Cerebellar cortex (tissue), 1 donor: ENCODE measurements at regions not wholly inside any gene's neighbourhood (a gene's known extent, or its start where the extent isn't known, plus 50 kb on each side); places are given as distances from the start of the nearest gene placed in this dataset.
"Not testable (repeated sequence)": the region's sequence is repeated elsewhere in the genome, so short reads cannot be mapped to it uniquely, and the experiment has no call there.

Experiments
- DNase-seq: peaks from one replicate; pipeline ENCODE4 v3.0.0-alpha.2; 2015; ENCODE audit warnings: low spot score

DNA sequence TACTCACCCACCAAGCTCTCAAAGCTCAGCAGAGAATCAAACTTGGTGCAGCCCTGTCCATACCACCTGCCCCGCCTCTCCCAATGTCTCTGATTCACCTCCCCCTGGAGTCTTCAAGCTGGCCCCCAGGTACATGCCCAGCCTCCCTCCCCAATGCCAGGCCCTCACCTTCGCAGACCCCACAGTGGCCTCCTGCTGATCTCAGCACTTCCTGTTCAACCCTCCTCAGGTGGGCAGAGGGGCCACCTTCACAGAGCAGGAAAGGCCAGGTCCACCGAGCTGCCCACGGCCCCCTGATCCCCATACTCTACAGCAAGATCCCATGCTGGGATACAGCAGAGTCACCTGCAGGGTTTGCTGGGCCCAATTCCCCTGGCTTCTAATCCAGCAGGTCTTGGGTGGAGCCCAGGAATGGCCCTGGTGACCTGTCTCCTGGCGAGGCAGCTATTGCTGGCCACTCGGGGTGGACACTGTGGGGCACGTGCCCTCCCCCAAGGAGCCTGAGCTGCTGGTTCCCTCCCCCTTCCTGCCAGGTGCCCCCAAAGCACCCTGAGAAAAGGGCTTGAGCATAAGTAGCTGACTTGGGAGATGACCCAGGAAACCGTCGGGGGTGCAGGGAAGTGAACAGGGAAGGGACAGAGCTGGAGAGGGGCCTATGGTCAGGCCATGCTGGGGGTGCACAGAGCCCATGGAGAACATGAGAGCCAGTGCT, 150.7 kb downstream of the BRD1 start:
- no peak for DNase-seq

DNA sequence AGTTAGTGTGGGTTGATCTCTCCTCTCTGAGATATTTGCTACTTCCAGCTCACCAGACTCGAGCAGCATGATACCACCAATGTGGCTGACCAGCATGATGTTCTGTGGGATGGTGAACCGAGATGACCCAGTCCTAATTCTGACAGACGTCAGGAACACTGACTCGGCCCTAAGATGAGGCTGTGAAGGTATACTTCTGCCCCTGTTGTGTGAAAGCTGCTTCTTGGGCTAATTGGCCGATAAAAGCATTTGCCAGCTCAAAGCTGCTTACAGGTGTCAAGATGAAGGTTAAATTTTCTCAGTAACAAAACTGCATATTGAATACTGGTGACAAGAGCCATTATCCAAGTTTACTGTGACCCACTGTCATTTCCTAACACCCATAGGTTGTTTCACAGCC, 151.4 kb downstream of the BRD1 start:
- DNase-seq = no peak

DNA sequence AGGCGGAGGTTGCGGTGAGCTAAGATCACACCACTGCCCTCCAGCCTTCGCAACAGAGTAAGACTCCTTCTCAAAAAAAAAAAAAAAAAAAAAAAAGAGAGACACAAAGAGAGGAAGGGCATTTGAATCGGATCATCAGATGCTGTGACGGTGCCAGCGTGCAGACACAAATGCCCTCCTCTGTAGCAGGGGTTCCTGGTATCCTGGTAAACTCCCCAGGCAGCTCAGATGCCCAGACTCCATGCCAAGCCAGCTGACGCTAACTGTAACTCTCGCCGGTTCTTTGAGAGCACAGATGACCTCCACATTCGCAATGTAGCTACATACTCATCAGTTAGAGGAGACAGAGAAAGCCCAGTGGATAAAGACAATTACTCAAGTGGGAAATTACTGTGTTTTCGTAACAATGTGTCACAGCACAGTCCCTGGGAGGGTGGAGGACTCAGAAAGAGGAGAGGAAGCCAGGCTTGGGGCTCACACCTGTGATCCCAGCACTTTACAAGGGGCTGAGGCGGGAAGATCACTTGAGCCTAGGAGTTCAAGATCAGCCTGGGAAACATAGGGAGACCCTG, 153.1 kb downstream of the BRD1 start:
- no peak for DNase-seq

DNA sequence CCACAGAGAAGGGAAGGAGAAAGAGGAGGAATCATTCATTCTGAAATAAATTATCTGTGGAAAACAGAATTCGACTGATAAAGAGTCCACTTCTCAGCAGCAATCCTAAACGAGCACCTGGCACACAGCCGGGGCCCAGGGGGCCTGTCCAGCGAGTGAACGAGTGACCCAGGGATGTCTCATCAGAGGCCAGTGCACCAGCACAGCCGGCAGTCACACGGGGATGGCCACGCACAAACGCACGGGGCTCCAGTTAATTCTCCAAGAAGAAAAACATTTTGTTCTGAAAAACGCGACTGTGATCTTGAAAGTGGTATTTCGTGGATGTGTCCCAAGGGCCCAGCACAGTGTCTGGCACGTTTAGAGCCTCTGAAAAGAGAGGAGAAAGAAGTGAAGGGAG, 154.6 kb downstream of the BRD1 start:
- no peak for DNase-seq

DNA sequence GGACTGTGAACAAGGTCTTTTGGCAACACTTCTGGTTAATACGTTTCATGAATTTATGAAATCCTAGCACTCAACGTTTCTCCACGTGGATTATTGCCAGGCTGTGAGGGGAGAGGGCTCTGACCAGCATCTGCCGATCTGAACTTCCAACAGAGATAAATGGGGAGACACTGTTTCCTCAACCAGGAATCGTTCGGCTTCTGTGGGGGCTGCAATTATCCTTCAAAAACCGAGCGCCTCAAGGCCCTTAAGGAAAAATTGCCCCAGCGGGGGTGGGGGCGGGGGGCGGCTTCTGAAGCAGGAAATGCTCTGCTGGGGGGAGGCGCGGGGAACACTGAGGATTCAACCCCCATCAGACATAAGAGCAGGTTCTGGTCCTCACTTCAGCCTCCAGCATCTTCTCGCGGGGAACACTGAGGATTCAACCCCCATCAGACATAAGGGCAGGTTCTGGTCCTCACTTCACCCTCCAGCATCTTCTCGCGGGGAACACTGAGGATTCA, 155.6 kb downstream of the BRD1 start:
- DNase-seq = no peak

DNA sequence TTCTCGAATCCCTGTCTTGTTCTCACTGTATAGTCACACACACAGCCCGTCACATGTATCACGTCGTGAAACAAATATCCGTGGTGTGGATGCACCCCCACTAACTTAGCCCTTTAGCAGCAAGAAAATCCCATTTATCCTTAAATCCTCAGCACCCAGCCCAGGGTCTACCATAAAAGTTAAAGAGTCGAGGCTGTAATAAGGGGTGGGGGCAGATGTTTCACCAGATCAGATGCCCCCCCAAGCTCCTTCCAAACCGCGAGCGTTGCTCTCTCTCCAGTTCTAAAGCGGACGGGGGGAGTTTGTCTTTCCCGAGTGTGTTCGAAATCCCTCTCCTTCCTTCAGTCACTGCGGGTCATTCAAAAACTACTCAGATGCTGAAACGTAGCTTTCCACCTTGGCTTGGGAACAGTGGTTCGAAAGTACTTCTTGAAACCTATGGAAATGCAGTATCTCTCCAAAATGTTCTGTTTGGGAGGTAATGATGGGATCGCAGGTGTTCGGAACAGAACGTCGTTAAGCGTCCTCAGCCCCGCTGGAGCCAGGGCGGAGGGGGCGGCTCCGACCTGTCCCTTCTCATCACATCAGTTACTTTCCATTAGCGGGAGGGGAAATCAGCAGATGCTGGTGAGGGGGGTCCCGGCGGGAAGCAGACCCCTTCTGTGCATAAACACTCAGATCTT, 156.2 kb downstream of the BRD1 start:
- DNase-seq = no peak

DNA sequence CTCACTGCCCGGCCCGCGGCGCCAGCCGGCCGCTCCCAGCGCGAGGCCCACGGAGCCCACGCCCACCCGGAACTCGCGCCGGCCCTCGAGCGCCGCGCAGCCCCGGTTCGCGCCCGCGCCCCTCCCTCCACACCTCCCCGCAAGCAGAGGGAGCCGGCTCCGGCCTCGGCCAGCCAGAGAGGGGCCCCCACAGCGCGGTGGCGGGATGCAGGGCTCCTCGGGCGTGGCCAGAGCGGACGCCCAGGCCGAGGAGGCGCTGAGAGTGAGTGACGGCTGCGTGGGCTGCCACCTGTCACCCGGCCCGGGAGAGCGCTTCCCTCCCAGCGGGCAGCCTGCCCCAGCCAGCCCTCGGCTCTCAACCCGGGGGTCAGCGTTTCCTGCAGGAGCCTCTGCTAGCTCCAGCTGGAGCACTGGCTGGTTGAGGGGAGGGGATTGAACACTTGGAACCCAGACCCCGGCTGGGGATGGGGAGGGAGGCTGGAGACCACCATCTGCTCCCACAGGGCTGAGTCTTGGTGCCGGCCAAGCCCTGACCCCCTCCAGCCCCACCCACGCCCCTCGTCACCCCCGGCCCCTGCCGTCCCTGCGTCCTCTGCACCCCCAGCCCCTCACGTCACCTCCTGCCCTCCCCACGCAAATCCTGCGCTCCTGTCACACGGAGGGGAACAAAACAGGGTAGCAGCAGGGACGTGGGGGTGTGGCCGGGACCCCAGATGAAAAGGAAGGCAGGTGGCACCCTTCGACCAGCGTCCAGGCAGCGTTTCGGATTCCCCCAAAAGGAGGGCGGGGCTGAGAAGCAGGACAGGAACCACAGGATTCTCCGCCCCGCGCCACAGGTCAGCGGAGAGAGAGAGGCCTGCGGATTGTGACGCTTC, 157.0 kb downstream of the BRD1 start:
- DNase-seq = no peak

DNA sequence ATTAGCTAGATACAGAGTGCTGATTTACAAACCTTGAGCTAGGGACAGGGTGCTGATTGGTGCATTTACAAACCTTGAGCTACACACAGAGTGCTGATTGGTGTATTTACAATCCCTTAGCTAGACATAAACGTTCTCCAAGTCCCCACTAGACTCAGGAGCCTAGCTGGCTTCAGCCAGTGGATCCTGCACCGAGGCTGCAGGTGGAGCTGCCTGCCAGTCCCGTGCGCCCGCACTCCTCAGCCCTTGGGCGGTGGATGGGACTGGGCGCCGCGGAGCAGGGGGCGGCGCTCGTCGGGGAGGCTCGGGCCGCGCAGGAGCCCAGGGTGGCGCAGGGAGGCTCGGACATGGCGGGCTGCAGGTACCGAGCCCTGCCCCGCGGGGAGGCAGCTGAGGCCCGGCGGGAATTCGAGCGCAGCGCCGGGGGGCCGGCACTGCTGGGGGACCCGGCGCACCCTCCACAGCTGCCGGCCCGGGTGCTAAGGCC, 157.7 kb downstream of the BRD1 start:
- not testable (repeated sequence) for DNase-seq

DNA sequence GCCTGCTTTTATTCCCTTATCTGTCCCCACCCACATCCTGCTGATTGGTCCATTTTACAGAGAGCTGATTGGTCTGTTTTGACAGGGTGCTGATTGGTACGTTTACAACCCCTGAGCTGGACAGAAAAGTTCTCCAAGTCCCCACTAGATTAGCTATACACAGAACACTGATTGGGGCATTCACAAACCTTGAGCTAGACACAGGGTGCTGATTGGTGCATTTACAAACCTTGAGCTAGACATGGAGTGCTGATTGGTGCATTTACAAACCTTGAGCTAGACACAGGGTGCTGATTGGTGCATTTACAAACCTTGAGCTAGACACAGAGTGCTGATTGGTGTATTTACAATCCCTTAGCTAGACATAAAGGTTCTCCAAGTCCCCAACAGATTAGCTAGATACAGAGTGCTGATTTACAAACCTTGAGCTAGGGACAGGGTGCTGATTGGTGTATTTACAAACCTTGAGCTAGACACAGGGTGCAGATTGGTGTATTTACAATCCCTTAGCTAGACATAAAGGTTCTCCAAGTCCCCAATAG, 158.2 kb downstream of the BRD1 start:
- not testable (repeated sequence) for DNase-seq

DNA sequence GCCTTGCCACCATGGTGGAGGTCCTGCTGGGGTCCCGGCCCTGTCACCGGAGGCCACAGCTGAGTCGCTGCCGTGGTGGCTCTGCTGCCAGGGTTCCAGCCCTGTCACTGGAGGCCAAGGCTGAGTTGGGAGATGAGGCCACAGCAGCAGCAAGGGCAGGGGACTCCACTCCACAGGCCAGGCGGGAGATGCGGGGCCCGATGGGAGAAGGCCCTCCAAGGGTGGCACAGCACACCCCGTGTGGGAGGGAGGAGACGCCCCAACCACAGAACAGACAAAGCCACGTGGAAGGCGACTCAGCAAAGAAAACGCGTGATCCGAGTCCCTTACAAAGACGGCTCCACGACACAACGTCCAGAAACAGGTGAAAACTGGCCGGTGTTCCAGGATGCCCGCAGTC, 159.3 kb downstream of the BRD1 start:
- no peak for DNase-seq

DNA sequence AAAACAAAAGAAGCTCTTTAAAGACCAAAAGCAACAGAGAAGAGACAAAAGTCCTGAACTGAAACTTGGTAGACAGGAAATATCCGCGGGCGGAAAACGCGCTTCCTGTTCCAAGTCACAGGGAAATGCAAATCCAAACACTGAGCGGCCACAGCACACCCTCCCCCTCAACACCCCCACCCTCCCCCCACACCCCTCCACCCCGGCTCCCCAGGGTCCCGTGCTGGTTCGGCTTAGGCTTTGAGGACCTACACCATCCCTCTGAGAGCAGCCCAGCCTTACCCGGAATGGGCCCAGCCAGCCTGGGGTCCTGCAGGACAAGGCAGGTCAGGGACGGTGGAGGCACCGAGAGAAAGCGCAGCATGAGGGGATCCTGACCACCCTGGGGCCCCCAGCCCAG, 160.4 kb downstream of the BRD1 start:
- DNase-seq = no peak

DNA sequence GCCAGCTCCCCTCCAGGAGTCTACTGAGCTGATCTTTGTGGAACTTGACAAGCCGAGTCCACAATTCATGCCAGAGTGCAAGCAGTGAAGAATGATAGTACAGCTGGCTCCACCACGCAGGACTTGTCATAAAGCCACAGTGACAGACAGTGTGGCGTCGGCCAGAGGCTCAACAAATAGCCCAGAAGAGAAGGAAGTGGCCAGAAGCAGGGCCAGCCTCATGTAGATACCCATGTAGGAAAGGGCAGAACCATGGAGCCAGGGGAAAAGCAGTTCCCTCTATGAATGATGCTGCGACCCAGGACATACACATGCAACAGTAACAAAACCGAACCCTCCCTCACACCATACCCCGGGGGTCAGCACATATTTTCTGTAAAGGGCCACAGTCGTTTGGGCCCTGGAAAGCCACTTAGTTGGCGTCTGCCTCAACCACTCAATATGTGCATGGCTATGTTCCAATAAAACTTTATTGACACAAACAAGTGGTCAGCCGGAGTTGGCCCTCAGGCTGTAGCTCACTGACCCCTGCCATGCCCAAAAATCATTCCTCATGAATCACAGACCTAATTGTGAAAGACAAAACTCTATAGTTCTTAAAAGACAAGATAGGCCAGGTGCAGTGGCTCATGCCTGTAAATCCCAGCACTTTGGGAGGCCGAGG, 161.4 kb downstream of the BRD1 start:
- no peak for DNase-seq

DNA sequence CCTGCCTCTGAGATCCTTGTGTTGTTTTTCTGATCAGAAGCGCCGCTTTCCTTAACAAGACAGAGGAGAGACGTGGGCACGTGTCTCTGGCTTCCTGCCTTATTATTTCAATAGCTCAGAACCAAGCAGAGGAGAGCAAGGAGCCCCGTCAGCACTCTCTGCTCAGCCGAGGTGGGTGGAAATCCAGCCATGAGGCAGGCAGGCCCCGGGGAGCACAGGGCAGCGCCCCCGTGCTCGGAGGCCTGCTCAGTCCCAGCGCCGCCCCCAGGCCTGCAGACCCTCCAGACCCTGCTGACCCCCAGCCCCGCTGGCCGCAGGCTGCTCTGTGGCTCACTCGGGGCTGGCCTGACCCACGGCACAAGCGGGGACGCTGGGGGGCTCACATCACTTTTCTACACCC, 162.8 kb downstream of the BRD1 start:
- DNase-seq = no peak

DNA sequence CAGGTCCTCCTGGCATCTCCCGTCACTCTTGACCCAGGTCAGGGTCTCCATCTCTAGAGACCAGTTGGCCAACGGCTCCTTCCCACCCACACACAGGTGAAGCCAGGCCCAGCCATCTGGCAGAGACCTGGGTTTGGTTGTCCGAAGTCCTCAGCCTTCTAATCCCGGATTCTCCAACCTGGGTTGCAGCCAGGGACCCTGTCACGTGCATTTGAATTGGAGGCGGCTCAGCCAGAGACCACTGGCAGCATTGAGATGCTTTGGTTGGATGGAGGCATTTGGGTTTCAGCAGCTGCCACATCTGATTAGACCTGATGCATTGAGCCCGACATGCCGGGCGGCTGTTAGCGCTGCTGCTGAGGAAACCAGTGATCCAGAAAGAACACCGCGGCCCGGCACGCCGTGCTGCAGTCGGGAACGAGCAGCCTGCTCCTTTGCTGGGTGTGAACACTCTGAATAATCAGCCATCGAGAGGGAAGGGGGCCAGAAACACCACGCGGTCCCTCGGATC, 163.2 kb downstream of the BRD1 start:
- DNase-seq = peak; percentile 45

DNA sequence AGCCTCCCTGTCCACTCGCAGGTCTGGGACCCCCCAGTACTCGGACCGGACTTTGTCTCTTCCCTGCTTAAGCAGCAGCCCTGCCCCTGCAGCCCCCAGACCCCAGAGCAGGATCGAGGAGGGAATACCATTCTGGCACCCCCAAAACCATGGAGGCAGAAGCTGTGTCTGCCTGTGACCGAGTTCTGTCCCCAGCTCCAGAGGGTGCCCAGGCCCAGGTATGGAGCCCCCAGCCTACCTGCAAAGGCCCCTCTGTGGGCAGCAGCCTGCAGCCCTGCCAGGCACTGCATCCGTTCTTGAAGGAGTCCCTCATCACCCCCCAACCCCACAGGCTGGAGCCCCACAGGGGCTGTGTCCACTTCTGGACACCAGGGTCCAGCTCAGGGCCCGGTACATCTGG, 163.8 kb downstream of the BRD1 start:
- no peak for DNase-seq

DNA sequence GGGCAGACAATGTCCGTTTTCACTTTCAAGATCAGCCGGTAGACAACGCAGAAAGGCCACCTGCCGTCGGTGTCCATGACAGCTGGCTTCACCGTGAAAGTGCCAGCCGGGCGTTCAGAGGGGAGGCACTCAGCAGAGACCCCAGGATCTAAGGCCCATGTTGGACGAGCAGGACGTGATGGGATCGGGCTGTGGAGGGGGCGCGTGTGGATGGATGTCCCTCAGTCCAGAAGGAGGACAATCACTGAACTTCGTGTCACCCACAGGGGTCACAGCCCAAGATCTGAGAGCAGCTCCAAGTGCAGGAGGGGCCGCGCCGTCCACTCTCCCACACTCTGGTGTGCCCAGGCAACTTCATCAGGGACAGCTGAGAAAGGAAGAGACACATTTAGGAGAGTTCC, 164.4 kb downstream of the BRD1 start:
- DNase-seq = no peak

DNA sequence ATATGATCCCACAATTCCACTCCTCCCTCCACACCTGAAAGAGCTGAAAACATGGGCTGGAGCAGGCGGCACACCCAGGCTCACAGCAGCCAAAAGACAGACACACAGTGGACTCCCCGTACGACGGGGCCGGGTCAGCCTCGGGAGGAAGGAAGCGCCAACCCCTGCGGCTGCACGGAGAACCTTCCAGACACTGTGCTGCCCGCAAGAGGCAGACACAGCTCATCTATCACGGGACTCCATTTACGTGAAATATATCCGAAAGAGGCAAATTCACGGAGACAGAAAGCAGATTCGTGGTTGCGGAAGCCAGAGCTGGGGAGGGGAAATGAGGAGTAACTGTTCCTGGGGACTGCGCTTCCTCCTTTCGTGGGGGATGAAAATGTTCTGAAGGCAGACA, 165.0 kb downstream of the BRD1 start:
- DNase-seq = no peak

DNA sequence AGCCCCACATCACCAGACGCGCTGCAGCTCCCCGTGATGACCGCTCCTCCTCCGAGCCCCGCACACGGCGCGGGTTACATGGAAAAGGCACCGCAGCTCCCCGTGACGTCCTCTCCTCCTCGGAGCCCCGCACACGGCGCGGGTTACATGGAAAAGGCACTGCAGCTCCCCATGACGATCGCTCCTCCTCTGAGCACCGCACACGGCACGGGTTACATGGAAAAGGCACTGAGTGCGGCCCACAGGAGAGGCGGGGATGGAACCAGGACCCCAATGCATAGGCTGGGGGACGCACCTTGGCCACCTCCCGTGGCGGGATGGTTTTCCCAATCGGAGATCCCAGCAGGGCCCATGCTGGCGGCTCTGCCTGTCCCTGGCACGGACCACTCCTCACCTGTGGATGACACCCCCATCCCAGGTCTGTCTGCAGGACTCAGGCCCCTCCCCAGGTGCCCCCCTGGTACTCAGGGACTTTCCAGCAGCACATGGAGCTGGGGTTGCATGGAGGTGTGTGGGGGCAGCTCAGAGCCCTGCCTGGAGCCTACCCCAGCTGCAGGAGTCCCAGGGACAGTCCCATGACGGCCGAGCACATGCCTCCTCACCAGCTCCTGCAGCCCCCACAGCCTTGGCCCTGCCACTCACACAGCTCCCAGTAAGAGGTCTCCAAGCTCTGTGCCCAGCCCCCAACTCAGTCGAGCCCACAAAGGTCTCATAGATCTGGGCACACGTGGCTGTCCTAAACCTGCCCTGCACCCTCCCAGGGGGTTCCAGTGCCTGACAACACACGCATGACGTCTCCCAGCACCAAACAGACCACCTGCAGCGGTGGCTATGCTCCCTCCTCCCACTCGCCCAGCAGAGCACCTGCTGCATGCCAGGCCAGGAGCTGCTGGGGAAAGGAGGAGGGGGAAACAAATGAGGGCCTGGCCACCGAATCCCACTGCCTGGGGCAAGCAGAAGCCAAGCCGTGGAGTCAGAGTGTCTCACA, 166.6 kb downstream of the BRD1 start:
- no peak for DNase-seq

DNA sequence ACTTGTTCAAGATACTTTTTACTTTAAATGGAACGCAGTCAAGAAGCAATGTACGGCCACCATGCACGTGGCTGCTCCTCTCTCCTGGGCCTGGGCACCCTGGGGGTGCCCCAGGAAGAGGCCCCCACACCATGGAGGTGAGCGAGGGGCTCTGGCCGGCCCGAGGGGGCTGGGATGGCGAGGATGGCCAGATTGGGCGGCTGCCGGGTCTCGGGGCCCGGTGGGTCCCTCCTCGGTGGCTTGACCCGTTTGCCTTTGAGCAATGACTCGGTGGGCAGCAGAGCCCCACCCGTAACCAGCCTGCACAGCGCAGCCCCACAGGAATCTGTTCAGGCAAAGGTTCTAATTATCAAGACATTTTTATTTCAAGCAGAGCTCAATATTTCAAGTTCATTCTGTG, 167.4 kb downstream of the BRD1 start:
- no peak for DNase-seq

DNA sequence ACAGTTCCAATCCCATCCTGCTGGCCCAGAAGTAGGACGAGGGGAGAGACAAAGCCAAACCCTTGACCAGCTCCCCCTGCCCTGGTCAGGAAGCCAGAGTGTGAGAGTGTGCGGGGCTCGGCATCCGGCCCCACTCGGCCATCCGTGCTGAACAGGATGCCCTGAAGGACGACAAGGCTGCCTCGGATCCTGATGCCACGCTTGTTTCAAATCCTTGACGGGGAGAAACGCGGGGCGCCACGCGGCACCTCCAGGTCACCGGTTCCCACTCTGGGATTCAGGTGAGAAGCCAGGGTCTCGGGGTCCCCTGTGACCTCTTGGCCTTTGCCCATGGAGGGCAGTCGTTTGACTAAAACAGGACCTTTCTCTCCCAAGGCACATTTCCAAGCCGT, 167.8 kb downstream of the BRD1 start:
- DNase-seq = no peak
